HCT116 (cell line): ENCODE measurements at regions not wholly inside any gene's neighbourhood (a gene's known extent, or its start where the extent isn't known, plus 50 kb on each side); places are given as distances from the start of the nearest gene placed in this dataset.

Source experiments
- ATAC-seq: fragments of 200-7000 bp; cut with Tn5 transposase; 2 replicates; pipeline ENCODE4 v1.9.1; 2020; ENCODE audit warnings: mild to moderate bottlenecking, moderate library complexity
- BruUV-seq: library from RNA; stranded (reverse); fragments of 400-500 nt; replicated peaks from 2 replicates; lab custom pipeline; 2021; lab: Mats Ljungman, UMichigan
- CTCF ChIA-PET: fragments of 300-600 bp; sonication (Branson Sonifier 250); formaldehyde crosslinking; loops from one replicate; lab custom pipeline; 2021; ENCODE audit warnings: antibody characterized with exemption; lab: Charles Lee
- POLR2A ChIA-PET: fragments of 300-600, 350-600 bp; sonication (Branson Sonifier 250); formaldehyde crosslinking; loops from one replicate; lab custom pipeline; 2021; ENCODE audit warnings: antibody characterized with exemption; lab: Charles Lee
- RAD21 ChIA-PET, 2 experiments: fragments of 300-600 bp; sonication (Branson Sonifier 250); formaldehyde crosslinking; loops; one replicate each; lab custom pipeline; 2023; ENCODE audit warnings: low total read pairs in 2 of 2; ENCODE audit not compliant: uncharacterized antibody in 2 of 2, unreplicated experiment in 2 of 2, low non-redundant PET in 1 of 2; lab: Charles Lee
- DNase-seq: peaks from one replicate; pipeline ENCODE4 v3.0.0-alpha.2; 2010; ENCODE audit warnings: low read depth, low spot score
- H2AFZ ChIP-seq: fragments of 200-600 bp; shearing (Covaris generic), sonication (generic); 2 replicates; pipeline ENCODE4 v1.6.1; 2017; ENCODE audit warnings: low read depth, mixed run types, mixed read lengths, antibody characterized with exemption, low read length; ENCODE audit not compliant: poor library complexity, severe bottlenecking
- H3K27ac ChIP-seq: 2 replicates; pipeline ENCODE4 v1.5.1; 2012; ENCODE audit warnings: low read depth, low read length
- H3K27me3 ChIP-seq: fragments of 200-600 bp; sonication (generic); 2 replicates; pipeline ENCODE4 v1.6.1; 2016; ENCODE audit warnings: mixed run types, low read length, mixed read lengths; ENCODE audit not compliant: insufficient read depth
- H3K36me3 ChIP-seq, 2 experiments: fragments of 200-500 bp in 1 of 2; fragments of 200-600 bp in 1 of 2; sonication (Bioruptor generic) in 1 of 2; sonication (generic) in 1 of 2; 2 replicates each; pipeline versions ENCODE4 v1.5.1 to v1.6.1; 2014 to 2016; ENCODE audit warnings: low read length in 2 of 2, inconsistent platforms in 1 of 2, mixed read lengths in 1 of 2, mixed run types in 1 of 2; ENCODE audit not compliant: insufficient read depth in 2 of 2, control insufficient read depth in 1 of 2
- H3K4me1 ChIP-seq, 2 experiments: fragments of 200-600 bp in 1 of 2; sonication (generic) in 1 of 2; 2 replicates each; pipeline versions ENCODE4 v1.5.1 to v1.6.1; 2012 to 2017; ENCODE audit warnings: low read length in 2 of 2, inconsistent platforms in 1 of 2, mild to moderate bottlenecking in 1 of 2, mixed read lengths in 1 of 2, mixed run types in 1 of 2, moderate library complexity in 1 of 2; ENCODE audit not compliant: insufficient read depth in 2 of 2, control insufficient read depth in 1 of 2
- H3K4me2 ChIP-seq: fragments of 200-600 bp; sonication (generic); 2 replicates; pipeline ENCODE4 v1.6.1; 2017; ENCODE audit warnings: mixed run types, low read length, mixed read lengths
- H3K4me3 ChIP-seq, 2 experiments: fragments of 200-600 bp in 1 of 2; sonication (generic) in 1 of 2; replicated peaks in 1 of 2; 2 replicates each; pipeline ENCODE4 v1.5.1; 2011 to 2016; ENCODE audit warnings: low read length in 2 of 2, control low read depth in 1 of 2, low read depth in 1 of 2, mild to moderate bottlenecking in 1 of 2, mixed read lengths in 1 of 2, mixed run types in 1 of 2
- H3K79me2 ChIP-seq: fragments of 200-600 bp; sonication (generic); 2 replicates; pipeline ENCODE4 v1.6.1; 2017; ENCODE audit warnings: mild to moderate bottlenecking, mixed run types, low read length, moderate library complexity, mixed read lengths; ENCODE audit not compliant: insufficient read depth
- H3K9ac ChIP-seq: fragments of 200-600 bp; sonication (generic); 2 replicates; pipeline ENCODE4 v1.6.1; 2016; ENCODE audit warnings: low read length, mixed read lengths
- H3K9me2 ChIP-seq: fragments of 200-600 bp; sonication (generic), shearing (Covaris generic); 2 replicates; pipeline ENCODE4 v1.6.1; 2017; ENCODE audit warnings: mixed run types, mild to moderate bottlenecking, moderate library complexity; ENCODE audit not compliant: insufficient read depth
- H3K9me3 ChIP-seq, 2 experiments: fragments of 200-500 bp in 1 of 2; fragments of 200-600 bp in 1 of 2; sonication (Bioruptor generic) in 1 of 2; sonication (generic) in 1 of 2; 2 replicates each; pipeline ENCODE4 v1.6.1; 2014 to 2017; ENCODE audit warnings: low read length in 2 of 2, mixed read lengths in 2 of 2, inconsistent platforms in 1 of 2, low read depth in 1 of 2, mild to moderate bottlenecking in 1 of 2, mixed run types in 1 of 2, moderate library complexity in 1 of 2; ENCODE audit not compliant: control insufficient read depth in 1 of 2, insufficient read depth in 1 of 2
- H4K20me1 ChIP-seq: fragments of 200-600 bp; sonication (generic), shearing (Covaris generic); 2 replicates; pipeline ENCODE4 v1.6.1; 2017; ENCODE audit warnings: mixed run types, mild to moderate bottlenecking, moderate library complexity; ENCODE audit not compliant: insufficient read depth
- CBX3 ChIP-seq: IDR thresholded peaks from 2 replicates; pipeline ENCODE4 v1.6.1; 2012; ENCODE audit warnings: low read depth
- CEBPB ChIP-seq: IDR thresholded peaks from 2 replicates; pipeline ENCODE4 v1.6.1; 2012; ENCODE audit warnings: low read depth
- CTCF ChIP-seq, 3 experiments: fragments of 200-600 bp in 1 of 3; sonication (generic) in 1 of 3; IDR thresholded peaks in 2 of 3; conservative IDR thresholded peaks in 1 of 3; 2 replicates each; pipeline ENCODE4 v1.5.1; 2012 to 2017; ENCODE audit warnings: low read depth in 2 of 3, low read length in 2 of 3, antibody characterized with exemption in 1 of 3, borderline replicate concordance in 1 of 3, control low read depth in 1 of 3, mild to moderate bottlenecking in 1 of 3, mixed read lengths in 1 of 3, mixed run types in 1 of 3, moderate library complexity in 1 of 3; ENCODE audit not compliant: insufficient read depth in 1 of 3
- EGR1 ChIP-seq: IDR thresholded peaks from 2 replicates; pipeline ENCODE4 v1.6.1; 2012; ENCODE audit warnings: low read depth
- JUND ChIP-seq: IDR thresholded peaks from 2 replicates; pipeline ENCODE4 v1.6.1; 2012
- POLR2A ChIP-seq: IDR thresholded peaks from 2 replicates; pipeline ENCODE4 v1.7.0; 2011; ENCODE audit warnings: borderline replicate concordance; ENCODE audit not compliant: insufficient read depth, insufficient read length; ENCODE audit errors: extremely low read depth
- RAD21 ChIP-seq: IDR thresholded peaks from 2 replicates; pipeline ENCODE4 v1.6.1; 2012; ENCODE audit warnings: low read depth, mild to moderate bottlenecking
- REST ChIP-seq: IDR thresholded peaks from 2 replicates; pipeline ENCODE4 v1.6.1; 2012; ENCODE audit warnings: low read depth
- SP1 ChIP-seq: IDR thresholded peaks from 2 replicates; pipeline ENCODE4 v1.6.1; 2012; ENCODE audit warnings: low read depth
- SRF ChIP-seq: IDR thresholded peaks from 2 replicates; pipeline ENCODE4 v1.6.1; 2012; ENCODE audit warnings: low read depth
- TCF7L2 ChIP-seq: IDR thresholded peaks from 2 replicates; pipeline ENCODE4 v1.7.0; 2011; ENCODE audit warnings: borderline replicate concordance, inconsistent platforms; ENCODE audit not compliant: insufficient read depth, insufficient read length; ENCODE audit errors: extremely low read depth
- ZFX ChIP-seq: fragments of 450-650 bp; IDR thresholded peaks from 2 replicates; pipeline ENCODE4 v1.6.1; 2017
- ZNF274 ChIP-seq: fragments of 200-500 bp; sonication (Bioruptor generic); IDR thresholded peaks from 2 replicates; pipeline ENCODE4 v1.6.1; 2014; ENCODE audit warnings: mild to moderate bottlenecking, low read depth, low read length, inconsistent platforms
- intact Hi-C: fragments of 100-400 bp; cut with micrococcal nuclease; formaldehyde crosslinking; loops from 2 replicates; pipeline ENCODE4 v1.10.0; 2022
- TF ChIP-seq, protein P1 (sequence below): IDR thresholded peaks from 2 replicates; pipeline ENCODE4 v1.6.1; 2011; ENCODE audit warnings: mild to moderate bottlenecking, low read length, moderate library complexity; ENCODE audit not compliant: insufficient replicate concordance; ENCODE audit errors: extremely low read depth

GRCh38 chr13:74523057-74523456, 388.9 kb upstream of the KLF12 start:
- POLR2A ChIA-PET, result no interaction called here
- TF ChIP-seq ZNF274, result no peak
- no peak for TF ChIP-seq EGR1
- no peak for TF ChIP-seq CBX3
- TF ChIP-seq JUND, result no peak
- TF ChIP-seq CTCF (IDR thresholded peaks at IDR 0.05 in 2 of 3, conservative IDR thresholded peaks at IDR 0.05 in 1 of 3; ENCODE audit: borderline replicate concordance in 1 of 3, insufficient read depth in 1 of 3, low read depth in 2 of 3, low read length in 2 of 3), result no peak
- no peak for TF ChIP-seq SRF
- TF ChIP-seq CEBPB, result no peak
- TF ChIP-seq SP1, result no peak
- no peak for TF ChIP-seq RAD21
- no peak for TF ChIP-seq TCF7L2
- no peak for TF ChIP-seq POLR2A
- TF ChIP-seq, protein P1, sequence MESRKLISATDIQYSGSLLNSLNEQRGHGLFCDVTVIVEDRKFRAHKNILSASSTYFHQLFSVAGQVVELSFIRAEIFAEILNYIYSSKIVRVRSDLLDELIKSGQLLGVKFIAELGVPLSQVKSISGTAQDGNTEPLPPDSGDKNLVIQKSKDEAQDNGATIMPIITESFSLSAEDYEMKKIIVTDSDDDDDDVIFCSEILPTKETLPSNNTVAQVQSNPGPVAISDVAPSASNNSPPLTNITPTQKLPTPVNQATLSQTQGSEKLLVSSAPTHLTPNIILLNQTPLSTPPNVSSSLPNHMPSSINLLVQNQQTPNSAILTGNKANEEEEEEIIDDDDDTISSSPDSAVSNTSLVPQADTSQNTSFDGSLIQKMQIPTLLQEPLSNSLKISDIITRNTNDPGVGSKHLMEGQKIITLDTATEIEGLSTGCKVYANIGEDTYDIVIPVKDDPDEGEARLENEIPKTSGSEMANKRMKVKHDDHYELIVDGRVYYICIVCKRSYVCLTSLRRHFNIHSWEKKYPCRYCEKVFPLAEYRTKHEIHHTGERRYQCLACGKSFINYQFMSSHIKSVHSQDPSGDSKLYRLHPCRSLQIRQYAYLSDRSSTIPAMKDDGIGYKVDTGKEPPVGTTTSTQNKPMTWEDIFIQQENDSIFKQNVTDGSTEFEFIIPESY, result no peak
- TF ChIP-seq REST, result no peak
- no peak for TF ChIP-seq ZFX

More at GRCh38 chr13:74523057-74523456, 388.9 kb upstream of the KLF12 start:
- H3K79me2 ChIP-seq, result no peaks in the 10 kb centered on the region
- H4K20me1 ChIP-seq, result no peaks in the 10 kb centered on the region
- H3K36me3 ChIP-seq, result no peaks in the 10 kb centered on the region
- H3K9ac ChIP-seq, result no peak overlapping the region
- ATAC-seq, result no peak
- H3K4me3 ChIP-seq, result no peak overlapping the region
- intact Hi-C loops, result no loop called here
- H3K27ac ChIP-seq, result no peak overlapping the region
- no peak overlapping the region for H2AFZ ChIP-seq
- no peaks in the 10 kb centered on the region for H3K9me2 ChIP-seq
- H3K27me3 ChIP-seq, result no peaks in the 10 kb centered on the region
- RAD21 ChIA-PET, result no interaction called here
- BruUV-seq, result no TSS peak
- no peaks in the 10 kb centered on the region for H3K9me3 ChIP-seq
- no peak for DNase-seq
- H3K4me1 ChIP-seq, result no peaks in the 10 kb centered on the region
- no peak overlapping the region for H3K4me2 ChIP-seq
- CTCF ChIA-PET, result no interaction called here
